Vagina (tissue), 2 donors: ENCODE measurements at regions not wholly inside any gene's neighbourhood (a gene's known extent, or its start where the extent isn't known, plus 50 kb on each side); places are given as distances from the start of the nearest gene placed in this dataset.
"Not testable (repeated sequence)": the region's sequence is repeated elsewhere in the genome, so short reads cannot be mapped to it uniquely, and the experiment has no call there.

ENCODE experiments used
- CTCF ChIP-seq, 3 experiments: fragments of 450-650 bp in 2 of 3; fragments of 200-600 bp in 1 of 3; sonication (generic) in 1 of 3; IDR thresholded peaks; one replicate each; pipeline ENCODE4 v1.5.1; 2017 to 2019; ENCODE audit warnings: antibody characterized with exemption in 3 of 3, mild to moderate bottlenecking in 2 of 3, moderate library complexity in 2 of 3
- POLR2A ChIP-seq, 2 donors: fragments of 450-650 bp; IDR thresholded peaks; one replicate each; pipeline ENCODE4 v1.6.1; 2017; ENCODE audit warnings: antibody characterized with exemption in 2 of 2, mild to moderate bottlenecking in 2 of 2, moderate library complexity in 2 of 2
- POLR2AphosphoS5 ChIP-seq, 2 donors: sonication (generic); formaldehyde crosslinking; IDR thresholded peaks; one replicate each; pipeline ENCODE4 v1.9.0; 2017; ENCODE audit warnings: antibody characterized with exemption in 2 of 2, mild to moderate bottlenecking in 2 of 2, low read depth in 1 of 2; ENCODE audit not compliant: insufficient read depth in 1 of 2

- not testable (repeated sequence) for TF ChIP-seq CTCF (IDR thresholded peaks at IDR 0.05); POLR2A (IDR thresholded peaks at IDR 0.05); POLR2AphosphoS5 (IDR thresholded peaks at IDR 0.05; ENCODE audit: insufficient read depth in 1 of 2, low read depth in 1 of 2)
Measured at GRCh38 chr2:34494192-34494591, 895.1 kb upstream of the FAM98A start.
